OCI-LY7 (cell line): ENCODE measurements at regions not wholly inside any gene's neighbourhood (a gene's known extent, or its start where the extent isn't known, plus 50 kb on each side); places are given as distances from the start of the nearest gene placed in this dataset.

Experiments used
- BruUV-seq: library from RNA; stranded (reverse); fragments of 400-500 nt; replicated peaks from 2 replicates; lab custom pipeline; 2021; lab: Mats Ljungman, UMichigan
- CTCF ChIA-PET: fragments of 300-600 bp; sonication (Branson Sonifier 250); formaldehyde crosslinking; loops from one replicate; lab custom pipeline; 2022; ENCODE audit warnings: antibody characterized with exemption; ENCODE audit not compliant: unreplicated experiment; lab: Charles Lee
- POLR2A ChIA-PET: fragments of 300-600 bp; sonication (Branson Sonifier 250); formaldehyde crosslinking; loops from one replicate; lab custom pipeline; 2022; ENCODE audit warnings: antibody characterized with exemption; lab: Charles Lee
- DNase-seq: peaks from one replicate; pipeline ENCODE4 v3.0.0-alpha.2; 2015; ENCODE audit warnings: low spot score
- H2AFZ ChIP-seq: fragments of 200-600 bp; sonication (generic), shearing (Covaris generic); 2 replicates; pipeline ENCODE4 v1.6.1; 2014; ENCODE audit warnings: mild to moderate bottlenecking, antibody characterized with exemption, low read length, moderate library complexity
- H3K27ac ChIP-seq: fragments of 200-600 bp; sonication (generic); 2 replicates; pipeline ENCODE4 v1.5.1; 2014; ENCODE audit warnings: mixed run types, low read depth, mild to moderate bottlenecking, moderate library complexity, low read length, inconsistent platforms; ENCODE audit not compliant: poor library complexity, severe bottlenecking
- H3K36me3 ChIP-seq: fragments of 200-600 bp; sonication (generic); 2 replicates; pipeline ENCODE4 v1.6.1; 2014; ENCODE audit warnings: mild to moderate bottlenecking, antibody characterized with exemption, low read length, moderate library complexity, mixed read lengths; ENCODE audit not compliant: insufficient read depth
- H3K4me1 ChIP-seq: fragments of 200-600 bp; sonication (generic); 2 replicates; pipeline ENCODE4 v1.5.1; 2014; ENCODE audit warnings: mild to moderate bottlenecking, low read length; ENCODE audit not compliant: insufficient read depth, poor library complexity, severe bottlenecking
- H3K4me2 ChIP-seq: fragments of 200-600 bp; sonication (generic); 2 replicates; pipeline ENCODE4 v1.6.1; 2014; ENCODE audit warnings: mild to moderate bottlenecking, low read length
- H3K4me3 ChIP-seq: fragments of 200-600 bp; sonication (generic); 2 replicates; pipeline ENCODE4 v1.5.1; 2014; ENCODE audit warnings: mild to moderate bottlenecking, low read depth, low read length; ENCODE audit not compliant: poor library complexity, severe bottlenecking
- H3K79me2 ChIP-seq: fragments of 200-600 bp; sonication (generic); 2 replicates; pipeline ENCODE4 v1.6.1; 2016; ENCODE audit warnings: low read depth, mild to moderate bottlenecking, low read length, moderate library complexity, mixed read lengths; ENCODE audit not compliant: insufficient read depth
- H3K9me2 ChIP-seq: fragments of 200-600 bp; sonication (generic); 2 replicates; pipeline ENCODE4 v1.6.1; 2016; ENCODE audit warnings: mild to moderate bottlenecking, low read length, mixed read lengths; ENCODE audit not compliant: insufficient read depth
- H3K9me3 ChIP-seq: fragments of 200-600 bp; sonication (generic); 2 replicates; pipeline ENCODE4 v1.6.1; 2014; ENCODE audit warnings: mild to moderate bottlenecking, mixed run types, low read length, mixed read lengths
- H4K20me1 ChIP-seq: fragments of 200-600 bp; sonication (generic); 2 replicates; pipeline ENCODE4 v1.6.1; 2014; ENCODE audit warnings: mild to moderate bottlenecking, antibody characterized with exemption, low read length, moderate library complexity, mixed read lengths; ENCODE audit not compliant: insufficient read depth
- CTCF ChIP-seq: fragments of 200-600 bp; sonication (generic); conservative IDR thresholded peaks from 2 replicates; pipeline ENCODE4 v1.5.1; 2014; ENCODE audit warnings: mild to moderate bottlenecking, antibody characterized with exemption, low read length, moderate library complexity, mixed read lengths
- EZH2phosphoT487 ChIP-seq: fragments of 200-600 bp; sonication (generic); IDR thresholded peaks from 2 replicates; pipeline ENCODE4 v1.6.1; 2018; ENCODE audit warnings: low read depth, borderline replicate concordance, mild to moderate bottlenecking, mixed run types, antibody characterized with exemption, low read length, moderate library complexity, mixed read lengths
- intact Hi-C: fragments of 100-400 bp; cut with micrococcal nuclease; formaldehyde crosslinking; loops from one replicate; pipeline ENCODE4 v1.10.0; 2022; ENCODE audit not compliant: unreplicated experiment

- Histone ChIP-seq H3K4me1 (peaks cover 16% of the 10 kb centered on the region), H3K4me2 (no peak overlapping the region), H3K79me2 (no peaks in the 10 kb centered on the region), H3K9me2 (no peaks in the 10 kb centered on the region), H2AFZ (no peak overlapping the region), H3K36me3 (no peaks in the 10 kb centered on the region), H3K4me3 (no peak overlapping the region), H3K9me3 (no peaks in the 10 kb centered on the region), H4K20me1 (no peaks in the 10 kb centered on the region), H3K27ac (no peak overlapping the region)
- CTCF ChIA-PET: no interaction called here
- intact Hi-C loops: no loop called here
- TF ChIP-seq CTCF: no peak
- TF ChIP-seq EZH2phosphoT487: no peak
- POLR2A ChIA-PET: no interaction called here
- no TSS peak for BruUV-seq
- DNase-seq: no peak
Measured at GRCh38 chr3:117881210-117881609, 1153.4 kb downstream of the IGSF11 start.

- H3K9me3 ChIP-seq: no peaks in the 10 kb centered on the region
- no peak overlapping the region for H3K4me3 ChIP-seq
- no peaks in the 10 kb centered on the region for H3K36me3 ChIP-seq
- CTCF ChIA-PET: no interaction called here
- H3K9me2 ChIP-seq: no peaks in the 10 kb centered on the region
- no peak for TF ChIP-seq EZH2phosphoT487
- no peak overlapping the region; the same call in 1 of the 2 replicates for H2AFZ ChIP-seq
- H3K4me1 ChIP-seq: peaks cover 16% of the 10 kb centered on the region
- DNase-seq: peak; percentile 35
- BruUV-seq: no TSS peak
- no peaks in the 10 kb centered on the region for H3K79me2 ChIP-seq
- no peak overlapping the region for H3K27ac ChIP-seq
- POLR2A ChIA-PET: interaction anchor here (1.0 to 1.3 kb wide), 2 partner anchors 22 to 56 kb away, joined by 4 read pairs; no protein-coding TSS in a partner anchor
- no peaks in the 10 kb centered on the region for H4K20me1 ChIP-seq
- peak overlapping the region; percentile 52 for H3K4me2 ChIP-seq
- intact Hi-C loops: loop anchor here (5.0 kb wide), 1 partner anchor 112 kb away; no protein-coding TSS in a partner anchor
Measured at GRCh38 chr3:117885011-117885441, 1149.6 kb downstream of the IGSF11 start.

GRCh38 chr3:117886147-117886546 is 1148.5 kb downstream of the IGSF11 start:
- Histone ChIP-seq H3K36me3 (no peaks in the 10 kb centered on the region), H3K4me1 (peaks cover 16% of the 10 kb centered on the region), H3K4me2 (no peak overlapping the region), H3K27ac (no peak overlapping the region), H2AFZ (no peak overlapping the region), H4K20me1 (no peaks in the 10 kb centered on the region), H3K9me3 (no peaks in the 10 kb centered on the region), H3K4me3 (no peak overlapping the region), H3K79me2 (no peaks in the 10 kb centered on the region), H3K9me2 (no peaks in the 10 kb centered on the region)
- no TSS peak for BruUV-seq
- TF ChIP-seq CTCF (no peak), EZH2phosphoT487 (no peak)
- ChIA-PET POLR2A (interaction anchor here (0.6 to 1.3 kb wide), 3 partner anchors 21 to 58 kb away, joined by 3 to 4 read pairs (median 4); no protein-coding TSS in a partner anchor), CTCF (no interaction called here)
- intact Hi-C loops: loop anchor here (5.0 kb wide), 1 partner anchor 111 kb away; no protein-coding TSS in a partner anchor
- DNase-seq: no peak
